ENCODE measurements at regions not wholly inside any gene's neighbourhood (a gene's known extent, or its start where the extent isn't known, plus 50 kb on each side); places are given as distances from the start of the nearest gene placed in this dataset.

GRCh38 chr11:128161994-128162393 is 425.4 kb downstream of the ETS1 start (continued):
- no peak for TF ChIP-seq REST (IDR thresholded peaks at IDR 0.05; ENCODE audit: low read depth, low read length)
- TF ChIP-seq POLR2AphosphoS5 (IDR thresholded peaks at IDR 0.05; ENCODE audit: low read length), result no peak
- no peak for TF ChIP-seq NR2C1 (IDR thresholded peaks at IDR 0.05)

GRCh38 chr11:128161436-128161835 is 425.9 kb downstream of the ETS1 start:
- CTCF ChIA-PET, result interaction anchor here (1.0 to 9.5 kb wide), 6 partner anchors 9 to 697 kb away, joined by 3 to 119 read pairs (median 14); no protein-coding TSS in a partner anchor
- no peaks in the 10 kb centered on the region for H3K4me1 ChIP-seq (ENCODE audit: control insufficient read depth, insufficient read depth, low read length)
- no TSS peak for BruUV-seq (replicated peaks)
- no peak for TF ChIP-seq ZNF274 (IDR thresholded peaks at IDR 0.05; ENCODE audit: insufficient read depth, insufficient read length)
- no peak for TF ChIP-seq CTCF (IDR thresholded peaks at IDR 0.05 in 2 of 3, conservative IDR thresholded peaks at IDR 0.05 in 1 of 3; ENCODE audit: control insufficient read depth in 2 of 3, extremely low read depth in 1 of 3, insufficient read depth in 1 of 3, low read depth in 3 of 3, low read length in 3 of 3)
- H3K4me2 ChIP-seq (ENCODE audit: control insufficient read depth, insufficient read depth), result no peak overlapping the region
- intact Hi-C loops (cut with micrococcal nuclease; ENCODE audit: unreplicated experiment) (no loop called here), in situ Hi-C loops (cut with MboI) (loop anchor here (5.0 kb wide), 1 partner anchor 134 kb away; no protein-coding TSS in a partner anchor)
- SMC1A ChIA-PET (ENCODE audit: uncharacterized antibody, unreplicated experiment), result interaction anchor here (0.9 to 3.4 kb wide), 2 partner anchors 116 to 669 kb away, joined by 3 to 11 read pairs; no protein-coding TSS in a partner anchor
- ATAC-seq, result no peak
- H3K27me3 ChIP-seq (replicated peaks in 1 of 2; ENCODE audit: control insufficient read depth in 2 of 2, insufficient read depth in 2 of 2, low read length in 1 of 2), result no peaks in the 10 kb centered on the region; a peak in 1 of 4 replicates
- H3K9ac ChIP-seq (ENCODE audit: control insufficient read depth, insufficient read depth, low read length), result no peak overlapping the region
- H3K9me3 ChIP-seq (replicated peaks; ENCODE audit: control insufficient read depth, insufficient read depth, low read length), result no peaks in the 10 kb centered on the region
- H3K27ac ChIP-seq (ENCODE audit: control insufficient read depth, insufficient read depth), result no peak overlapping the region
- POLR2A ChIA-PET, result no interaction called here
- no peaks in the 10 kb centered on the region for H3K36me3 ChIP-seq (ENCODE audit: control insufficient read depth in 2 of 2, insufficient read depth in 2 of 2, low read length in 1 of 2)
- FAIRE-seq, result no peak
- H4K20me1 ChIP-seq (ENCODE audit: control insufficient read depth, insufficient read depth), result no peaks in the 10 kb centered on the region
- H2AFZ ChIP-seq (ENCODE audit: control insufficient read depth, low read depth, low read length), result no peak overlapping the region
- no peak overlapping the region for H3K4me3 ChIP-seq
- RAD21 ChIA-PET (ENCODE audit: unreplicated experiment), result no interaction called here
- no peak for DNase-seq (ENCODE audit: low read depth, low spot score)
- 0% methylated on average over 1 of the region's 1 CpG for WGBS (ENCODE audit: insufficient coverage, insufficient replicate concordance, low lambda C conversion rate, missing lambda C conversion rate)
- H3K79me2 ChIP-seq (ENCODE audit: control insufficient read depth, insufficient read depth, low read length), result no peaks in the 10 kb centered on the region

Data from GM12878 (cell line).